ENCODE measurements at regions not wholly inside any gene's neighbourhood (a gene's known extent, or its start where the extent isn't known, plus 50 kb on each side); places are given as distances from the start of the nearest gene placed in this dataset.

GRCh38 chr13:78032132-78032531 lies 113.5 kb upstream of the EDNRB start:
- no peak overlapping the region for H3K4me3 ChIP-seq (ENCODE audit: low read length)
- ChIA-PET CTCF (no interaction called here), POLR2A (ENCODE audit: unreplicated experiment) (no interaction called here)
- intact Hi-C loops (cut with micrococcal nuclease), result no loop called here
- no peaks in the 10 kb centered on the region for H3K9me3 ChIP-seq (ENCODE audit: low read length)
- BruUV-seq (replicated peaks), result no TSS peak
- no peaks in the 10 kb centered on the region for H3K36me3 ChIP-seq (ENCODE audit: low read depth, low read length)
- H3K9ac ChIP-seq (ENCODE audit: low read length), result no peak overlapping the region
- H3F3A ChIP-seq (ENCODE audit: low read length, unreplicated experiment), result no peaks in the 10 kb centered on the region
- no peak for DNase-seq
- no peaks in the 10 kb centered on the region for H3K27me3 ChIP-seq (ENCODE audit: low read length)
- no peaks in the 10 kb centered on the region for H3K4me1 ChIP-seq (ENCODE audit: insufficient read depth, low read length)
- no peak overlapping the region for H3K4me2 ChIP-seq (ENCODE audit: low read length)
- no peak overlapping the region for H3K27ac ChIP-seq (ENCODE audit: low read length)
- TF ChIP-seq, protein P1, sequence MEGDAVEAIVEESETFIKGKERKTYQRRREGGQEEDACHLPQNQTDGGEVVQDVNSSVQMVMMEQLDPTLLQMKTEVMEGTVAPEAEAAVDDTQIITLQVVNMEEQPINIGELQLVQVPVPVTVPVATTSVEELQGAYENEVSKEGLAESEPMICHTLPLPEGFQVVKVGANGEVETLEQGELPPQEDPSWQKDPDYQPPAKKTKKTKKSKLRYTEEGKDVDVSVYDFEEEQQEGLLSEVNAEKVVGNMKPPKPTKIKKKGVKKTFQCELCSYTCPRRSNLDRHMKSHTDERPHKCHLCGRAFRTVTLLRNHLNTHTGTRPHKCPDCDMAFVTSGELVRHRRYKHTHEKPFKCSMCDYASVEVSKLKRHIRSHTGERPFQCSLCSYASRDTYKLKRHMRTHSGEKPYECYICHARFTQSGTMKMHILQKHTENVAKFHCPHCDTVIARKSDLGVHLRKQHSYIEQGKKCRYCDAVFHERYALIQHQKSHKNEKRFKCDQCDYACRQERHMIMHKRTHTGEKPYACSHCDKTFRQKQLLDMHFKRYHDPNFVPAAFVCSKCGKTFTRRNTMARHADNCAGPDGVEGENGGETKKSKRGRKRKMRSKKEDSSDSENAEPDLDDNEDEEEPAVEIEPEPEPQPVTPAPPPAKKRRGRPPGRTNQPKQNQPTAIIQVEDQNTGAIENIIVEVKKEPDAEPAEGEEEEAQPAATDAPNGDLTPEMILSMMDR (conservative IDR thresholded peaks at IDR 0.05; ENCODE audit: low read depth, low read length), result no peak
- TF ChIP-seq EZH2phosphoT487 (IDR thresholded peaks at IDR 0.05; ENCODE audit: borderline replicate concordance, low read length) (no peak), EZH2 (IDR thresholded peaks at IDR 0.05; ENCODE audit: low read length, unreplicated experiment) (no peak)
- no peaks in the 10 kb centered on the region for H4K20me1 ChIP-seq (ENCODE audit: low read length)
- H3K9me2 ChIP-seq (replicated peaks; ENCODE audit: low read length), result no peaks in the 10 kb centered on the region
- H2AFZ ChIP-seq (ENCODE audit: low read length), result no peak overlapping the region
- H3K79me2 ChIP-seq (ENCODE audit: low read length), result no peaks in the 10 kb centered on the region
- no peak for ATAC-seq

GRCh38 chr13:78030341-78030896 lies 111.8 kb upstream of the EDNRB start:
- Histone ChIP-seq H3F3A (ENCODE audit: low read length, unreplicated experiment) (no peaks in the 10 kb centered on the region), H3K9me2 (replicated peaks; ENCODE audit: low read length) (no peaks in the 10 kb centered on the region), H3K79me2 (ENCODE audit: low read length) (no peaks in the 10 kb centered on the region), H3K9me3 (ENCODE audit: low read length) (no peaks in the 10 kb centered on the region), H3K27ac (ENCODE audit: low read length) (no peak overlapping the region), H3K4me3 (ENCODE audit: low read length) (no peak overlapping the region), H3K9ac (ENCODE audit: low read length) (no peak overlapping the region), H2AFZ (ENCODE audit: low read length) (no peak overlapping the region), H4K20me1 (ENCODE audit: low read length) (no peaks in the 10 kb centered on the region), H3K4me2 (ENCODE audit: low read length) (no peak overlapping the region), H3K36me3 (ENCODE audit: low read depth, low read length) (no peaks in the 10 kb centered on the region), H3K27me3 (ENCODE audit: low read length) (no peaks in the 10 kb centered on the region), H3K4me1 (ENCODE audit: insufficient read depth, low read length) (no peaks in the 10 kb centered on the region)
- no TSS peak for BruUV-seq (replicated peaks)
- no peak for TF ChIP-seq EZH2phosphoT487 (IDR thresholded peaks at IDR 0.05; ENCODE audit: borderline replicate concordance, low read length)
- TF ChIP-seq, protein P1 (conservative IDR thresholded peaks at IDR 0.05; ENCODE audit: low read depth, low read length), result no peak
- no peak for TF ChIP-seq EZH2 (IDR thresholded peaks at IDR 0.05; ENCODE audit: low read length, unreplicated experiment)
- ATAC-seq (no peak), DNase-seq (no peak)
- CTCF ChIA-PET, result no interaction called here
- POLR2A ChIA-PET (ENCODE audit: unreplicated experiment), result no interaction called here
- intact Hi-C loops (cut with micrococcal nuclease), result no loop called here

- BruUV-seq (replicated peaks), result no TSS peak
- Histone ChIP-seq H3K9me3 (ENCODE audit: low read length) (no peaks in the 10 kb centered on the region), H3K9ac (ENCODE audit: low read length) (no peak overlapping the region), H3K27me3 (ENCODE audit: low read length) (no peaks in the 10 kb centered on the region), H4K20me1 (ENCODE audit: low read length) (no peaks in the 10 kb centered on the region), H3F3A (ENCODE audit: low read length, unreplicated experiment) (no peaks in the 10 kb centered on the region), H3K9me2 (replicated peaks; ENCODE audit: low read length) (no peaks in the 10 kb centered on the region), H3K4me3 (ENCODE audit: low read length) (no peak overlapping the region), H3K36me3 (ENCODE audit: low read depth, low read length) (no peaks in the 10 kb centered on the region), H3K4me2 (ENCODE audit: low read length) (no peak overlapping the region), H3K27ac (ENCODE audit: low read length) (no peak overlapping the region), H2AFZ (ENCODE audit: low read length) (no peak overlapping the region), H3K4me1 (ENCODE audit: insufficient read depth, low read length) (no peaks in the 10 kb centered on the region), H3K79me2 (ENCODE audit: low read length) (no peaks in the 10 kb centered on the region)
- ChIA-PET POLR2A (ENCODE audit: unreplicated experiment) (no interaction called here), CTCF (no interaction called here)
- intact Hi-C loops (cut with micrococcal nuclease), result no loop called here
- no peak for TF ChIP-seq EZH2 (IDR thresholded peaks at IDR 0.05; ENCODE audit: low read length, unreplicated experiment)
- TF ChIP-seq, protein P1 (conservative IDR thresholded peaks at IDR 0.05; ENCODE audit: low read depth, low read length), result no peak
- no peak for TF ChIP-seq EZH2phosphoT487 (IDR thresholded peaks at IDR 0.05; ENCODE audit: borderline replicate concordance, low read length)
- no peak for DNase-seq
- ATAC-seq, result no peak
Observed at GRCh38 chr13:78029901-78030300, 111.3 kb upstream of the EDNRB start.
